ENCODE measurements at regions not wholly inside any gene's neighbourhood (a gene's known extent, or its start where the extent isn't known, plus 50 kb on each side); places are given as distances from the start of the nearest gene placed in this dataset.

DNA sequence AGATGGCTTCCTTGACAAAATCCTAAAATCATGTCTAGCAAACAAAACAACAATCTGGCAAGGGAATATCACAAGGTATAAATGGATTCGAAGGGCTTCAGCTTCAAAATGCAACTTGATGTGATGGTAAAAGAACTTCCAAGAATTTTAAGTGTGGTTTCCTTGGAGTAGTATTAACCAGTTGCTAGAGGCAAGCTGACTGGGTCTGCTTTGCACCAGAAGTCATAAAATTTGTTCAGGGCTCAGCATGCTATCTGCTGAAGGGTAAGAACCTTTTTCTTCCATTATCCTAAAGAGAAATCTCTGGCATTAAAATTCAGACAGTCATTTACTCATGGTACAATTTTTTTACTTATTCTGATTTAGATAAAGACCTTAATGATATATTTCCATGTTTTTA is 516.7 kb downstream of the TXNL1 start:
- Histone ChIP-seq H4K20me1 (replicated peaks in 1 of 2; ENCODE audit: control insufficient read depth in 1 of 2, insufficient read depth in 2 of 2, low read length in 2 of 2) (no peaks in the 10 kb centered on the region), H3K27ac (ENCODE audit: low read depth, low read length) (no peak overlapping the region), H3K23ac (ENCODE audit: insufficient read length) (no peak overlapping the region), H3K9me3 (ENCODE audit: insufficient read depth in 2 of 2, low read depth in 1 of 2, low read length in 1 of 2) (no peaks in the 10 kb centered on the region), H3K79me2 (ENCODE audit: control insufficient read depth in 1 of 2, insufficient read depth in 2 of 2, low read length in 2 of 2) (no peaks in the 10 kb centered on the region), H3K56ac (replicated peaks; ENCODE audit: insufficient read length, low read depth, low read length) (no peak overlapping the region), H3K36me3 (ENCODE audit: control insufficient read depth in 2 of 4, insufficient read depth in 4 of 4, low read length in 3 of 4) (no peaks in the 10 kb centered on the region), H2BK120ac (replicated peaks; ENCODE audit: low read depth, low read length) (no peak overlapping the region), H3K4ac (replicated peaks; ENCODE audit: insufficient read length, low read depth, low read length) (no peak overlapping the region), H4K5ac (ENCODE audit: insufficient read length, low read depth, low read length) (no peak overlapping the region), H2BK20ac (ENCODE audit: low read length) (no peak overlapping the region), H3K18ac (ENCODE audit: extremely low read depth, low read length) (no peak overlapping the region), H3K4me3 (ENCODE audit: extremely low read depth in 1 of 4, insufficient read depth in 2 of 4, low read depth in 3 of 4, low read length in 4 of 4) (no peak overlapping the region), H3K4me1 (replicated peaks in 1 of 4; ENCODE audit: control insufficient read depth in 3 of 4, insufficient read depth in 4 of 4, low read length in 3 of 4) (peaks cover 0 to 5% (median 2%) of the 10 kb centered on the region in 4 experiments; a peak in 2 of 7 replicates), H3K9ac (replicated peaks in 1 of 4; ENCODE audit: extremely low read depth in 1 of 4, low read depth in 3 of 4, low read length in 3 of 4) (no peak overlapping the region), H2AFZ (ENCODE audit: low read length) (no peak overlapping the region), H2BK15ac (ENCODE audit: low read length) (no peak overlapping the region), H3K4me2 (ENCODE audit: insufficient read depth in 1 of 2, low read depth in 2 of 2, low read length in 2 of 2) (no peak overlapping the region), H4K8ac (ENCODE audit: extremely low read depth, insufficient read depth, low read length) (no peak overlapping the region), H2AK5ac (ENCODE audit: low read depth, low read length) (no peak overlapping the region), H3K14ac (ENCODE audit: insufficient read length) (no peak overlapping the region), H3K27me3 (replicated peaks in 1 of 4; ENCODE audit: control insufficient read depth in 3 of 4, extremely low read depth in 1 of 4, insufficient read depth in 3 of 4, low read length in 3 of 4) (no peaks in the 10 kb centered on the region), H3K79me1 (ENCODE audit: low read depth, low read length) (no peaks in the 10 kb centered on the region), H3K23me2 (ENCODE audit: low read depth, low read length) (no peaks in the 10 kb centered on the region), H4K91ac (replicated peaks; ENCODE audit: insufficient read length, low read length) (no peak overlapping the region), H2BK12ac (ENCODE audit: low read depth, low read length) (no peak overlapping the region), H2BK5ac (ENCODE audit: low read depth, low read length) (no peak overlapping the region)
- ChIA-PET CTCF (ENCODE audit: partially characterized antibody) (no interaction called here), POLR2A (ENCODE audit: partially characterized antibody) (no interaction called here)
- no peak for DNase-seq (ENCODE audit: low read depth in 1 of 2, low spot score in 2 of 2)
- 87% methylated on average over 1 of the region's 1 CpG; no CpG with 5 or more reads in 1 of the 2 experiments for WGBS, 2 experiments (ENCODE audit: extremely low coverage in 1 of 2, insufficient coverage in 1 of 2, insufficient read length in 1 of 2, insufficient replicate concordance in 2 of 2, low coverage in 1 of 2, low lambda C conversion rate in 2 of 2, missing lambda C conversion rate in 1 of 2)
- TF ChIP-seq GTF2F1 (IDR thresholded peaks at IDR 0.05; ENCODE audit: borderline replicate concordance, low read depth, low read length) (no peak), RNF2 (IDR thresholded peaks at IDR 0.05; ENCODE audit: borderline replicate concordance, low read depth, low read length, missing control alignments, poor library complexity, severe bottlenecking) (no peak), RXRA (IDR thresholded peaks at IDR 0.05; ENCODE audit: insufficient read depth, low read depth, low read length) (no peak), YY1 (IDR thresholded peaks at IDR 0.05; ENCODE audit: low read depth, low read length) (no peak), BRCA1 (IDR thresholded peaks at IDR 0.05; ENCODE audit: low read depth, low read length) (no peak), EP300 (IDR thresholded peaks at IDR 0.05; ENCODE audit: borderline replicate concordance in 1 of 2, low read depth in 2 of 2, low read length in 2 of 2) (no peak), RFX5 (IDR thresholded peaks at IDR 0.05; ENCODE audit: borderline replicate concordance, low read depth, low read length) (no peak), BACH1 (IDR thresholded peaks at IDR 0.05; ENCODE audit: low read length) (no peak), SP2 (IDR thresholded peaks at IDR 0.05; ENCODE audit: low read length) (no peak), TAF7 (optimal IDR thresholded peaks at IDR 0.05; ENCODE audit: borderline replicate concordance, low read depth, low read length) (no peak), EGR1 (IDR thresholded peaks at IDR 0.05; ENCODE audit: borderline replicate concordance, low read depth, low read length) (no peak), TAF1 (IDR thresholded peaks at IDR 0.05; ENCODE audit: low read depth, low read length) (no peak)
- TF ChIP-seq, protein P1, sequence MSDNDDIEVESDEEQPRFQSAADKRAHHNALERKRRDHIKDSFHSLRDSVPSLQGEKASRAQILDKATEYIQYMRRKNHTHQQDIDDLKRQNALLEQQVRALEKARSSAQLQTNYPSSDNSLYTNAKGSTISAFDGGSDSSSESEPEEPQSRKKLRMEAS (IDR thresholded peaks at IDR 0.05): no peak
- no peak for FAIRE-seq

Measured in H1 (cell line).